ENCODE measurements at regions not wholly inside any gene's neighbourhood (a gene's known extent, or its start where the extent isn't known, plus 50 kb on each side); places are given as distances from the start of the nearest gene placed in this dataset.

DNA sequence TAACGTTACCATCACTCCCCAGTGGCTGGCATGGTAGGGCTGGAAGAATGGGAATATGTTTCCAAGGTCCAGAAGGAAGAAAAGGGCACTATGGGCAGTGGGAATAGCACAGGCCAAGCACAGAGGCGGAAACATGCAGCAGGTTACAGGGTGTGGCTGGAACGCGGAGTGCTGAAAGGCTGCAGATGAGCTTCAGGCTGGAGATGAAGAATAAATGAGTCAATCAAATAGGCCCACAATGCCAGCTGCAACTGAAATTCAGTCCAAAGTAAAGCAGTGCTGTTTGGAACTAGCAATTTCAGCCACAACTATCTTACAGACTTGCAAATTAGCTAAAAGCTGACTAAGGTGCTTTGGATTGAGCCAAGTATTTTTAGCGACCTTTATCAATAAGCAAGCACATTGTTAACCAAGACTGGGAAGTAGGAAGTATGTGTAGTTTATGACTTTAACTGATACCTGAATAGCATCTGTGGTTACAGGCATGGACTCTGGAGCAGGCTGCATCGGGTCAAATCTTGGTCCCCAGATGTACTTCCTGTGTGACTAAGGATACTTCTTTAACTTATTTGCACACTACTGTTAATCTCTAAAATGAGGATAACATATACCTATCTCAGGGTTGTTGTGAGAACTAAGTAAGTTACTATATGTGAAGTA is 77.5 kb upstream of the CTTNBP2 start (continued):
- TF ChIP-seq, protein P1, sequence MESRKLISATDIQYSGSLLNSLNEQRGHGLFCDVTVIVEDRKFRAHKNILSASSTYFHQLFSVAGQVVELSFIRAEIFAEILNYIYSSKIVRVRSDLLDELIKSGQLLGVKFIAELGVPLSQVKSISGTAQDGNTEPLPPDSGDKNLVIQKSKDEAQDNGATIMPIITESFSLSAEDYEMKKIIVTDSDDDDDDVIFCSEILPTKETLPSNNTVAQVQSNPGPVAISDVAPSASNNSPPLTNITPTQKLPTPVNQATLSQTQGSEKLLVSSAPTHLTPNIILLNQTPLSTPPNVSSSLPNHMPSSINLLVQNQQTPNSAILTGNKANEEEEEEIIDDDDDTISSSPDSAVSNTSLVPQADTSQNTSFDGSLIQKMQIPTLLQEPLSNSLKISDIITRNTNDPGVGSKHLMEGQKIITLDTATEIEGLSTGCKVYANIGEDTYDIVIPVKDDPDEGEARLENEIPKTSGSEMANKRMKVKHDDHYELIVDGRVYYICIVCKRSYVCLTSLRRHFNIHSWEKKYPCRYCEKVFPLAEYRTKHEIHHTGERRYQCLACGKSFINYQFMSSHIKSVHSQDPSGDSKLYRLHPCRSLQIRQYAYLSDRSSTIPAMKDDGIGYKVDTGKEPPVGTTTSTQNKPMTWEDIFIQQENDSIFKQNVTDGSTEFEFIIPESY (IDR thresholded peaks at IDR 0.05) = no peak
- no peak for TF ChIP-seq REST (IDR thresholded peaks at IDR 0.05)

DNA sequence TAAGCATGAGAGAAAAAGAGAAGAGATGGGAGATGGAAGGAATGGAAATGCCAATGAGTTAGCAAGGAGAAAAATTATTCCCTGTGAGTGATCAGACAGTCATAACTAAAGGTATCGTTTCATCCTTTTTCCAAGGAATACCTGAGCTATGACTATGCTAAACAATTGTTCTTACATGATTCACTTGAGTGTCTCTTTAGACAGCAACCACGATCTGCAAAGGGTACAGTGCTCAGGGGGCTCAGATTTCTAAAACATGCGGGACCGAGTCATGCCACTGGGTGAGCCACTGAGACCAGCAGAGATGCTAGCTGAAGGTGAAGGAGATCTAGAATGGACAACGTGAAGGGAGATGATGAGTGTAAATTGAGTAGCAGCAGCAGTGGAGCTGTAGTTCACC is 78.0 kb upstream of the CTTNBP2 start:
- Histone ChIP-seq H3K27ac (ENCODE audit: low read depth in 1 of 2, low read length in 2 of 2) (no peak overlapping the region), H3K9me3 (ENCODE audit: control insufficient read depth in 4 of 4, low read length in 3 of 4) (no peaks in the 10 kb centered on the region), H3K9ac (ENCODE audit: low read depth in 1 of 2, low read length in 2 of 2) (no peak overlapping the region), H3K4me1 (ENCODE audit: control insufficient read depth in 4 of 4, insufficient read depth in 4 of 4, low read length in 3 of 4) (no peaks in the 10 kb centered on the region), H3K36me3 (ENCODE audit: control insufficient read depth in 4 of 4, insufficient read depth in 3 of 4, low read depth in 1 of 4, low read length in 3 of 4) (no peaks in the 10 kb centered on the region), H3K27me3 (ENCODE audit: control insufficient read depth in 4 of 4, insufficient read depth in 4 of 4, low read length in 3 of 4) (no peaks in the 10 kb centered on the region), H3K4me3 (ENCODE audit: low read depth in 1 of 3, low read length in 3 of 3) (no peak overlapping the region)
- no peak for DNase-seq (ENCODE audit: low spot score)
- TF ChIP-seq YY1 (IDR thresholded peaks at IDR 0.05) (no peak), HNF4G (IDR thresholded peaks at IDR 0.05) (no peak), HNF4A (conservative IDR thresholded peaks at IDR 0.05) (no peak), FOXA2 (IDR thresholded peaks at IDR 0.05) (no peak), REST (IDR thresholded peaks at IDR 0.05) (no peak), RAD21 (IDR thresholded peaks at IDR 0.05) (no peak), FOXA1 (IDR thresholded peaks at IDR 0.05) (no peak), EGR1 (IDR thresholded peaks at IDR 0.05; ENCODE audit: low read depth in 2 of 2) (no peak), GABPA (IDR thresholded peaks at IDR 0.05 in 1 of 2, conservative IDR thresholded peaks at IDR 0.05 in 1 of 2) (no peak), JUND (IDR thresholded peaks at IDR 0.05) (no peak), NR2F2 (IDR thresholded peaks at IDR 0.05) (no peak)
- TF ChIP-seq, protein P1 (IDR thresholded peaks at IDR 0.05) = no peak
- TF ChIP-seq, protein P2, sequence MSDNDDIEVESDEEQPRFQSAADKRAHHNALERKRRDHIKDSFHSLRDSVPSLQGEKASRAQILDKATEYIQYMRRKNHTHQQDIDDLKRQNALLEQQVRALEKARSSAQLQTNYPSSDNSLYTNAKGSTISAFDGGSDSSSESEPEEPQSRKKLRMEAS (IDR thresholded peaks at IDR 0.05) = no peak
- TF ChIP-seq, protein P3, sequence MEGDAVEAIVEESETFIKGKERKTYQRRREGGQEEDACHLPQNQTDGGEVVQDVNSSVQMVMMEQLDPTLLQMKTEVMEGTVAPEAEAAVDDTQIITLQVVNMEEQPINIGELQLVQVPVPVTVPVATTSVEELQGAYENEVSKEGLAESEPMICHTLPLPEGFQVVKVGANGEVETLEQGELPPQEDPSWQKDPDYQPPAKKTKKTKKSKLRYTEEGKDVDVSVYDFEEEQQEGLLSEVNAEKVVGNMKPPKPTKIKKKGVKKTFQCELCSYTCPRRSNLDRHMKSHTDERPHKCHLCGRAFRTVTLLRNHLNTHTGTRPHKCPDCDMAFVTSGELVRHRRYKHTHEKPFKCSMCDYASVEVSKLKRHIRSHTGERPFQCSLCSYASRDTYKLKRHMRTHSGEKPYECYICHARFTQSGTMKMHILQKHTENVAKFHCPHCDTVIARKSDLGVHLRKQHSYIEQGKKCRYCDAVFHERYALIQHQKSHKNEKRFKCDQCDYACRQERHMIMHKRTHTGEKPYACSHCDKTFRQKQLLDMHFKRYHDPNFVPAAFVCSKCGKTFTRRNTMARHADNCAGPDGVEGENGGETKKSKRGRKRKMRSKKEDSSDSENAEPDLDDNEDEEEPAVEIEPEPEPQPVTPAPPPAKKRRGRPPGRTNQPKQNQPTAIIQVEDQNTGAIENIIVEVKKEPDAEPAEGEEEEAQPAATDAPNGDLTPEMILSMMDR (IDR thresholded peaks at IDR 0.05; ENCODE audit: low read depth, low read length, missing input control) = no peak
- WGBS = 84% methylated on average over 5 of the region's 5 CpGs

Measured in liver (tissue), 8 donors.